Mesodermal cell (in vitro differentiated cells): ENCODE measurements at regions not wholly inside any gene's neighbourhood (a gene's known extent, or its start where the extent isn't known, plus 50 kb on each side); places are given as distances from the start of the nearest gene placed in this dataset.

Experiments used
- H3K27ac ChIP-seq: 2 replicates; pipeline ENCODE4 v1.7.0; 2013; ENCODE audit warnings: mild to moderate bottlenecking, low read depth, low read length, moderate library complexity; ENCODE audit not compliant: severe bottlenecking
- H3K36me3 ChIP-seq: 2 replicates; pipeline ENCODE4 v1.7.1; 2013; ENCODE audit warnings: mild to moderate bottlenecking, low read length, moderate library complexity; ENCODE audit not compliant: control insufficient read depth, insufficient read depth
- H3K4me1 ChIP-seq: one replicate; pipeline ENCODE4 v1.7.1; 2013; ENCODE audit warnings: mild to moderate bottlenecking, low read length; ENCODE audit not compliant: insufficient read depth, control insufficient read depth, poor library complexity, severe bottlenecking
- H3K4me3 ChIP-seq: 2 replicates; pipeline ENCODE4 v1.7.0; 2013; ENCODE audit warnings: low read length, control low read depth, mild to moderate bottlenecking; ENCODE audit not compliant: insufficient read depth, poor library complexity, severe bottlenecking; ENCODE audit errors: extremely low read depth
- H3K9me3 ChIP-seq: 2 replicates; pipeline ENCODE4 v1.7.1; 2013; ENCODE audit warnings: mild to moderate bottlenecking, low read length, moderate library complexity; ENCODE audit not compliant: control insufficient read depth
- WGBS, 2 experiments: methylation state at CpG; one replicate each; pipeline ENCODE4 v1.1.5; 2013; ENCODE audit warnings: missing lambda C conversion rate in 2 of 2; ENCODE audit not compliant: insufficient coverage in 2 of 2; 5-methylcytosine and 5-hydroxymethylcytosine counted together

GRCh38 chr19:31725051-31725450 is 375.8 kb upstream of the TSHZ3 start:
- H3K4me1 ChIP-seq: peaks cover 8% of the 10 kb centered on the region
- peak overlapping the region; percentile 60 for H3K27ac ChIP-seq
- H3K36me3 ChIP-seq: no peaks in the 10 kb centered on the region
- no peak overlapping the region for H3K4me3 ChIP-seq
- no peaks in the 10 kb centered on the region for H3K9me3 ChIP-seq
- no CpG with 5 or more reads among the region's 3 CpGs for WGBS, 2 experiments

GRCh38 chr19:31727536-31727935 is 378.3 kb upstream of the TSHZ3 start:
- Histone ChIP-seq H3K27ac (no peak overlapping the region), H3K4me3 (no peak overlapping the region), H3K4me1 (peaks cover 8% of the 10 kb centered on the region), H3K36me3 (no peaks in the 10 kb centered on the region), H3K9me3 (no peaks in the 10 kb centered on the region)
- WGBS, 2 experiments: 85 to 97% methylated on average over 4 to 9 of the region's 10 CpGs

- Histone ChIP-seq H3K36me3 (no peaks in the 10 kb centered on the region), H3K4me1 (peaks cover 4% of the 10 kb centered on the region), H3K9me3 (no peaks in the 10 kb centered on the region), H3K27ac (no peak overlapping the region), H3K4me3 (no peak overlapping the region)
- 100% methylated on average over 1 of the region's 2 CpGs; no CpG with 5 or more reads in 1 of the 2 experiments for WGBS, 2 experiments
These were observed 381.0 kb upstream of the TSHZ3 start for GRCh38 chr19:31730270-31730669.

- H3K9me3 ChIP-seq: no peaks in the 10 kb centered on the region
These were observed 384.4 kb upstream of the TSHZ3 start for GRCh38 chr19:31733591-31733990.

GRCh38 chr19:31742249-31742648 is 393.0 kb upstream of the TSHZ3 start:
- Histone ChIP-seq H3K4me3 (no peak overlapping the region), H3K9me3 (no peaks in the 10 kb centered on the region), H3K36me3 (no peaks in the 10 kb centered on the region), H3K4me1 (no peaks in the 10 kb centered on the region), H3K27ac (no peak overlapping the region)
- WGBS, 2 experiments: 100% methylated on average over 1 of the region's 5 CpGs; no CpG with 5 or more reads in 1 of the 2 experiments

More at GRCh38 chr19:31733591-31733990, 384.4 kb upstream of the TSHZ3 start:
- no peaks in the 10 kb centered on the region for H3K36me3 ChIP-seq
- H3K4me3 ChIP-seq: no peak overlapping the region
- WGBS, 2 experiments: 86 to 94% methylated on average over 8 of the region's 8 CpGs
- no peaks in the 10 kb centered on the region for H3K4me1 ChIP-seq
- no peak overlapping the region for H3K27ac ChIP-seq

GRCh38 chr19:31745731-31746130 is 396.5 kb upstream of the TSHZ3 start:
- Histone ChIP-seq H3K27ac (no peak overlapping the region), H3K36me3 (no peaks in the 10 kb centered on the region), H3K9me3 (no peaks in the 10 kb centered on the region), H3K4me1 (no peaks in the 10 kb centered on the region), H3K4me3 (no peak overlapping the region)
- WGBS, 2 experiments: 88 to 92% methylated on average over 5 to 9 of the region's 9 CpGs

- H3K4me1 ChIP-seq: no peaks in the 10 kb centered on the region
- no peaks in the 10 kb centered on the region for H3K9me3 ChIP-seq
- no peak overlapping the region for H3K27ac ChIP-seq
- H3K36me3 ChIP-seq: no peaks in the 10 kb centered on the region
- WGBS, 2 experiments: 92% methylated on average over 7 to 8 of the region's 8 CpGs
- no peak overlapping the region for H3K4me3 ChIP-seq
These were observed 400.0 kb upstream of the TSHZ3 start for GRCh38 chr19:31749231-31749630.

GRCh38 chr19:31759359-31759758 is 410.1 kb upstream of the TSHZ3 start:
- Histone ChIP-seq H3K9me3 (no peaks in the 10 kb centered on the region), H3K4me1 (no peaks in the 10 kb centered on the region), H3K4me3 (no peak overlapping the region), H3K27ac (no peak overlapping the region), H3K36me3 (no peaks in the 10 kb centered on the region)
- whole genome bisulfite sequencing, 2 experiments: 89 to 93% methylated on average over 4 of the region's 4 CpGs

GRCh38 chr19:31761281-31761913 is 412.2 kb upstream of the TSHZ3 start:
- H3K4me1 ChIP-seq: no peaks in the 10 kb centered on the region
- H3K36me3 ChIP-seq: no peaks in the 10 kb centered on the region
- 50 to 61% methylated on average over 11 to 13 of the region's 15 CpGs for WGBS, 2 experiments
- no peaks in the 10 kb centered on the region for H3K9me3 ChIP-seq
- no peak overlapping the region for H3K27ac ChIP-seq
- H3K4me3 ChIP-seq: no peak overlapping the region

- WGBS, 2 experiments: 96% methylated on average over 3 of the region's 4 CpGs; no CpG with 5 or more reads in 1 of the 2 experiments
- no peak overlapping the region for H3K4me3 ChIP-seq
- no peaks in the 10 kb centered on the region for H3K9me3 ChIP-seq
- no peaks in the 10 kb centered on the region for H3K36me3 ChIP-seq
- H3K4me1 ChIP-seq: no peaks in the 10 kb centered on the region
- H3K27ac ChIP-seq: no peak overlapping the region
These were observed 421.0 kb upstream of the TSHZ3 start for GRCh38 chr19:31770223-31770622.

GRCh38 chr19:31772915-31773314 is 423.7 kb upstream of the TSHZ3 start:
- 43 to 62% methylated on average over 5 of the region's 5 CpGs for WGBS, 2 experiments
- H3K4me1 ChIP-seq: no peaks in the 10 kb centered on the region
- no peaks in the 10 kb centered on the region for H3K9me3 ChIP-seq
- H3K36me3 ChIP-seq: no peaks in the 10 kb centered on the region
- no peak overlapping the region for H3K4me3 ChIP-seq
- no peak overlapping the region for H3K27ac ChIP-seq
